ENCODE measurements at regions not wholly inside any gene's neighbourhood (a gene's known extent, or its start where the extent isn't known, plus 50 kb on each side); places are given as distances from the start of the nearest gene placed in this dataset.

DNA sequence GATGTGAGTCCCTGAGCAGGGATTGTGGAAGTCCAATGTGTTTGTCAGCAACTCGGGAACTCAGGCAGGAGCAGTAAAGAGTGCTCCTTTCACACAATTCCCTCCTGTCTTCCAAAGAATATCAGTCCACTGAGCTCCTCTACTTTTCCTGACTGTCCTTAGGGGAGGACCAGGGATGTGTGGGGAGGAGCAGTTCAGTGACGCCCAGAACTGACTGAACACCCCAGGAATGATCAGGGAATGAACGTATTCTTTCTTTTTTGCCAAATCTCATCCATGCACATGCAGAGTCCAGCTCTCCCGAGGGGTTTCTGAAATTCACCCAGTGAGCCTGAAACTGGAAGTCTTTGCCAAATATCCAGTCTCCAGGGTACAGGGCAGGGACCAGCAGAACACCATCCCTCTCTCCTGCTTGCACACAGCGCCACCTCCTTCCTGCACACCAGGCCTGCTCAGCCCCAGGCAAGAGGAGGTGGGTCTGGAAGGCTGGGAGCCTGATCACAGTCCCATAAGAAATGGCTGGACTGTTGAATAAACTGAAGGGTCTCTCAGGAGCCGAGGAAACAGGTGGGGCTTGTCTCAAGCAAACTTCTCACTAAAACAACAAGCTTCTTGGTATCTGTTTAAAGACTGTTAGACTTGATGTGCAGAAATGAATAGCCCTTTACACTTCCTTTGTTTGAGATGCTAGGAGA, 294.7 kb downstream of the C7orf25 start:
- no peak for DNase-seq

DNA sequence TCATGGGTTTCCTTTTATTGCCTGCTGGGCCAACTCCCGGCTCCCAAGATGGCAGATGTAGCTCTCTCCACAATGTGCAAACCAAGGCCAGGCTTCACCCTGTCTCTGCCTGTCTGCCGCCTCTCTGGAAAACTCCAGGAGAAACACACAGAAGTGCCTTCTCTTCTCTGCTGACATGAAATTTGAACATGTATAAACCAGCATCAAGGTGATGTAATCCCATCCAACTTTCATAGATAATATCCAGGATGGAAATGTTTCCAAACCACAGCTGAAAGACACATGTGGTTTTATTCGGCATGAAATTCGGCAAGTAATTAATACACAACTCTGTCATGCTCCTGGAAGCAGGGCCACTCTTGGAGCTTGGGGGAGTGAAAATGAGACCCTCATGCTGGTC, 297.2 kb downstream of the C7orf25 start:
- DNase-seq, result no peak

DNA sequence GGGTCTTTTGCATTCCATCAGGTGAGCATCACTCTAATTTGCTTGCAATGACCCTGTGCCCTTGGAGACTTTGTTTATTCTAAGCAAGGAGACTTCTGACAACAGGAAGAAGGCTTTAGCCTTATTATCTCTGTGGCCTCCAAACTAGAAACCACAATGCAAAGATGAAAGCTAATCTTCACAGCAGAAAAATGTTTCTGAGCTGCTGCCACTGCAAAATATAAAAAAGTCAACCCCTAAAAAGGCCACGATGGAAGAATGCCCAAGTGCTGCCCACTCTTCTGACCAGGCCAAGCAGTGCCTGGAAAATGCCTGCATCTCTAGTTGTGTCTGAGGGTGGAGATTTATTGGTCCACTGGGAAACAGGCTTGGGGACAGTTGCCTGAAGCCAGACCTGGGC, 299.9 kb downstream of the C7orf25 start:
- no peak for DNase-seq

DNA sequence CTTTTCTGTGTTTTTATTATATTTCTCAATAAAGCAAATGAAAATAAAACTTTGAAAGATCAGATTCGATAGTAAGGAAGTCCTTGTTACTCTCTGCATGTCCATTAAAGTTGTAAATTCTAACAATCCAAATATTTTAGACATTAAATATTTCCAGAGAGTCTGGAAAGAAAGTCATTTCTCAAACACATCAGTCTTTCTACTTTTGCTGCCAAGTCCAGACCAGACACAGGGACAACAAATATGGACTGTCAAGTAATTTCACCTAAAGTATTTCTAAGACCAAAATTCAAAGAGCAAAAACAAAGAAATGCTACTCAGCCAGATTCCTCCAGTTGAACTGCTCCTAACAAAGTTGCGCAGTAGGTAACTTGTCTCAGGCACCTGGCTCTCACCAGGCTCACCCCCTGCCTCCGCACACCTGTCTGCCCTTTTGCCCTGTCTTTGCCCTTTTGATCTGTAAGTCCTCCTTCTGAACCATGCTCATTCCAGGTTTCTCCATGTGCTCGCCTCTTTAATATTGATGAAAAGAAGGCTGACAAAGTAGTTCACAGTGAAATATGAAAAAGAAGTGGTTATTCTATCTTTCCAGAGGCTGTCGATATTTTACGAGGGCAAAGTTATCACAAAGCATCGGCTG, 300.5 kb downstream of the C7orf25 start:
- no peak for DNase-seq

DNA sequence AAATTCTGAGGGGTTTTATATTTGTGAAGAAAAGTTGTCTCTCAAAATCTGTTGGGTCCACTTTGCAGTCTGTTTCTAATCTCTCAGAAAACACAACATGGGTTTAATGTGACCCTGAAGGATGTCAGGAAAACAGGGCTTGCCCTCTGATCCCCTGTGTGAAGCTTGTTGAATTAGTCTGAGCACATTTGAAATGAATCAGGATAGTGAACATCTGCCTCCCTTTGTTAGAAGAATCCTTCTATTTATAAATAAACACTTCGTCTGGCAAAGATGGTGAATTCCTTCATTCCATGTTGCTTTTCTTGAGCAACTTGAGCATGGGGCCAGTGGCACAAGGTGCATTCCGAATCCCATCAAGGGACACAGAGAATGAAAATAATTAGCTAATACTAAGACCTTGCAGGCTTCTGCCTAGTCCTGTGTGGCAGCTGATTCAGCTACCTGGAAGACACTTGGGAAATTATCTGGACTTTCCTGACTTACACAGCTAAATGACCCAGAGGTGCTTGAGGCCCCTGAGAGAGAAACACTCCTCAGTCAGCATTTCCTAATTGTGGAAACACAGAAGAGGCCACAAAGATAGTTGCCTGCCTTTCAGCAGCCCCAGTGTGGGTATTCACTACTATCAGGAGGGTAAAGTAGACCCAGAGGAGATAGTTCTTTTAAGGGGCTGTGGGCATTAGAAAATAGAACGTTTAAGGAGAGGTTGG, 305.5 kb downstream of the C7orf25 start:
- DNase-seq, result no peak

DNA sequence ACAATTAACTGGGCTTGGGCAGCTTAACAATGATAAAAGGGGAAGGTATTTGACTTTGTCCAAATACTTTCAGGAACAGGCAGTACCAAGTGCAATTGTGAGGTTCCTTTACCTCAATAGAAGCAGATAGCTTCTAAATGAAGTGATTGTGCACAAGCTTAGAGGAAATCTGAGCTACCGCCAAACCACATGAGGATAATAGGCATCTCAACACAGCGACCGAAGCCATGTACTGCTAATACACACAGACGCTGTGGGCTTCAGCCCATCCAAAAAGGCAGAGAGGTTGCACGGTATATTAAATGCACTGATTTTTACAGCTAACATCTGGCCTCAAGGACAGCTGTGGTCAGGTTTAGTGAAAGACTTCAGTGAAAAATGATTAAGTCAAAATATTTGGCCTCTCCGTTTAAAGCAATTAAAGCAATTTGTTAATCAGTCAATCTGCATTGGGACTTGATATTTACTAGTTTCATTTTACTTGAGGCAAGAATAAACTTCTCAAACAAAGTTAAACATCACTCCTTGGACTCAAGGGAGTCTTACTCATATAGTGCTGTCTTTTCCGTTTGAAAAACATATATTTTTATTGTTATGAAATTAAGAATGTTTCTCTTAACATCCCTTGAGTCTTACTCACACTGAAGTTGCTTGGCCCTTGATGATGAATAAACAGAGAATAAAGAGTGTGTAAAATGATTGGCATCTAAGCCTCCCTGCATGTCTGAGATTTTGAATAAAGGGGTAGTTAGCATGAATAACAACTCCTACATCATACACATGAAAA, 306.3 kb downstream of the C7orf25 start:
- no peak for DNase-seq

DNA sequence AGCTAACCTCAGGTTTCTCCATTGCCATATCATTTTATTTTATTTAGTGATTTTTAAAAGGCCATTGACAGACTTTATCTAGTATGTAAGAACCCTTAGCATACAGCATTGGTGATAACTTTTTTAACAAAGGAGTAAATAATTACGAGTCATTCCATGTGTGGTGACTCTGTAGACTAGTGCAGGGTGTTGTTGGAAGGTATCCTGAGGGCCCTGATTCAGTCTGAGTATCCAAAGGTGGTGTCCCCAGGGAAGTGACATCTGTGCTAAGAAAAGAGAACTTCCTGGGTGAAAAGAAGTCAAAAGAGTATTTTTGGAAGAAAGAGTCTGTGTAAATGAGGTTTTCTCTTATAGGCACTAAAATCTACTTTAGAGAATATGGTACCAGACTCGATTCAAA, 308.4 kb downstream of the C7orf25 start:
- DNase-seq, result no peak

DNA sequence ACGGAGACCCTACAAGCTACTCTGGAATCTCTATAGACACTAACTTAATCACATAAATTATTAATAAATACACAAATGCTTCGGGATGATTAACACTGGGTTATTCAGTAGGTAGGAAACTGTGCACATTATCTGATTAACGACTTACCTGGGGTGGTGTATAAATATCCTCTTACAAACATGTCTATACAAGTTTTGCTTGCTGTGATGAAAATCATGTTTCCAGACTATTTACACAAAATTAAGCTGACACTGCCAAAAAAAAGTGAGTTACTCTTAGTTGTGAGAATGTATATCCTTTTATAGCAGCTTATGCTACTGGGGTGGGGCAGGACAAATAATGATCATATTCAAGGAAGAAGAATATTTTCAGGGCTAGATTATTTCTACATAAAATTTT, 314.6 kb downstream of the C7orf25 start:
- no peak for DNase-seq

DNA sequence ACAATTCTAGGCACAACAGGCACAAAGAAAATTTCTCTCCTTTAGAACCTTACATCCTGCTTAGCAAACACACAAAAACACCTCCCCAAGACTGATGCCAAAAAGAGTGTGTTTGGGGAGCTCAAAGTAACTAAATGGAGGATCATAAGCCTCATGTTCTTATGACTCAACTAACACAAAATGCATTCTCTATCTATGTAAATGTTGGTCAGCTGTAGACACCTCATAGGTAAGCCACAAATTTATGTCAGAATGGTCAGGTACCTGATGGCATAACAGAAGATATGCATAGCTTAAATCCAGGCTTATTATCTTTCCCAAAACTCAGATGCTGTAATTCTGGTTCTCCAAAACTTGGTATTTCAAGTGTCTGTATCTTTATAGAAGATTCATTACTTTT, 315.1 kb downstream of the C7orf25 start:
- DNase-seq, result no peak

DNA sequence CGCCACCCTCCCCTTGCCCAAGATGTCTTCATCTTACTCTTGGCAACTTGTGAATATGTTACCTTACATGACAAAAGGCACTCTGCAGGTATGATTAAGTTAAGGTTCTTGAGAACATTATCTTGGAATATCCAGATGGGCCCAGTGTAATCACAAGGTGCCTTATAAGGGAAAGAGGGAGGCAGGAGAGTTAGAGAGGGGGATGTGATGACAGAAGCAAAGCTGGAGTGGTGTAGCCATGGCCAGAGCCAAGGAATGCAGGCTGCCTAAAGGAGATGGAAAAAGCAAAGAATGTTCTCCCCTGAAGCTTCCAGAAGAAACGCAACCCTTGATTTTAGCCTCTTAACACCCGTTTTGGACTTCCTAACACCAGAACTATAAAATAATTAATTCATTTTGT, 318.0 kb downstream of the C7orf25 start:
- no peak for DNase-seq

DNA sequence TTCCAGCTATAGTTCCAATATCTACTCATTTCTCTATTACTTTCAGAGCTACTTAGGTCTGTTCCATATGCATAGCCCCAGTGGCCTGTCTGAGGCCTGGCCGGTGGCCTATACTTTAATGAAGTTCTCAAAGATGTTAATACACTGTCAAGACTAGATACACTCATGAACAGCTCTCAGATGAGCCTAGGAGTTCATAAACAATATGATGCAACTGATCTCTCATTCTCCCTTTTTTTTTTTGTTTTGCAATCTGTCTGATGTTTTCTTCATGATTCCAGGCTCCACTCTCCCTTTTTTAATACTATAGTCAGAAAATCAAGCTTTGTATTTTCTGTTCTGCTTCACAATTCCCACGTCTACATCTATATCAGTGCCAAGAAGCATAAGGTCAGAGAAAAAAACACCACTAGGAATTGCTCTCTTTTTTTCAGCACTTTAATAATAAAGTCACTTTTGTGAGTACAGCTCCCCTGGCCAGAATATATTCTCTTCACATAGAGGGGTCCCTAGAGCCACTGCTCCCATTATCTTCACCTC, 321.0 kb downstream of the C7orf25 start:
- DNase-seq, result no peak

DNA sequence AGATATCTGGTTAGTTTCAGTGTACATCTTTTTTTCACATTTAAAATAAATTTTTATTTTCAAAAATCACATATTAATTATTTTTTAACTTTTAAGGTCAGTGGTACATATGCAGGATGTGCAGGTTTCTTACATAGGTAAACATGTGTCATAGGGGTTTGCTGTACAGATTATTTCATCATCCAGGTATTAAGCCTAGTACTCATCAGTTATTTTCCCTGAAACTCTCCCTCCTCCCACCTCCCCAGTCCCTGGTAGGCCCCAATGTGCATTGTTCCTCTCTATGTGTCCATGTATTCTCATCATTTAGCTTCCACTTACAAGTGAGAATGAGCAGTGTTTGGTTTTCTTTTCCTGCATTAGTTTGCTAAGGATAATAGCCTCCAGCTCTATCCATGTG, 323.0 kb downstream of the C7orf25 start:
- no peak for DNase-seq

DNA sequence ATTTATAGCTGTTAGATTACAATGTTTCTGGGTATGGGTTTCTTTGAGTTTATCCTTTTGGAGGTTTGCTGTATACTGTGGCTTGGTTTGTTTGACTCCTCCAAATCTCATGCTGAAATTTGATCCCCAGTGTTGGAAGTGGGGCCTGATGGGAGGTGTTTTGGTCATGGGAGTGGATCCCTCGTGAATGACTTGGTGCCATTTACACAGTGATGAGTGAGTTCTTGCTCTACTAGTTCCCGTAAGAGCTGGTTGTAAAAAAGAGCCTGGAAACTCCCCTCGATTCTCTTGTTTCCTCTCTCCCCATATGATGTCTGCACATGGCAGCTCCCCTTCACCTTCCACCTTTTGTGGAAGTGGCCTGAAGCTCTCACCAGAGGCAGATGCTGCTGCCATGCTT, 324.1 kb downstream of the C7orf25 start:
- DNase-seq, result no peak

DNA sequence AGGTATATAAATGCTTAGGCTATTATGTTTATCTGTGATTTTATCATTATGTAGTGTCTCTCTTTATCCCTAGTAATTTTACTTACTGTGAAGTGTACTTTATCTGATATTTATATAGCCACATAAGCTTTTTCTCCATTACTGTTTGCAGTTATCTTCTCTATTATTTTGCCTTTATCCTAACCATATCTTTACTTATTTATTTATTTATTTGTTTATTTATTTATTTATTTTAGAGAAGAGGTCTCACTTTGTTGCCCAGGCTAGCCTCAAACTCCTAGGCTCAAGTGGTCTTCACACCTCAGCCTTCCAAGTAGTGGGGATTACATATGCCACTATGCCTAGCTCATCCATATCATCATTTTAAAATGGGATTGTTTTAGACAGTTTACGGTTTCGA, 331.8 kb downstream of the C7orf25 start:
- DNase-seq, result no peak

DNA sequence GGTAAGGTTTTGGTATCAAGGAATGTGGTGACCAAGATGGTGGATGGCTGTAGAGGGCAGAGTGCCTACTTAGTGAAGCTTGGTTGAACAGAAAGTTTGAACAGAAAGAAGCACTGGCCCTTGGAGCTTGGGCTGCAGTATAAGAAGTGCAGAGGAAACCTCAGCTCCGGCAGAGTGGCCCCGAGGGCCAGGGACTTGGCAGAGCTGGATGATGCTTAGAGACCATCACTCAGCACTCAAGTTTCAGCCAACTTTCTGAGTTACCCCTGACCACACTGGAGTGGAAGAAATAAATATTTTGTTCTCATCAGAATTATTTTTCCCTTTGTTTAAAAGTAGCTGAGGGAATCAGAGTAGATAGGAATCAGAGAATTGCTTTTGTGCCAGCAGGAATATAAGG, 336.7 kb downstream of the C7orf25 start:
- DNase-seq, result no peak

DNA sequence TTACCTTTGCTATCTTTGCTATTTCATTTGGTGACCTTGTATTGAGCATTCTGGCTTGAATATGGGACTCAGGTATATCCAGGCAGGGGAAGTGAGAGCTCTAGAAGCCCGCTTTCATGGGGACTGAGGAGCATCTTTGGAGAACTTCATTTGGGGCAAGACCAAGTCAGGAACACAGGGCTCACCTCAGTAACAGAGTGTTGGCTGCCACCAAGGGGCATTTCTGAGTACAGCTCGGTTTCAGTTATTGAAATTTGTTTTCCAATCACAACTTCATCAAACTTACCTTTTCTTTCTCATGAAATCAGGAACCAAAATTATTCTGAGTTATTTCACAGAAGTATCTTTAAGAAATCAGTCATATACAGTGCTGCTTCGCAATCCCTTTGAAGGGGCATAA, 337.2 kb downstream of the C7orf25 start:
- no peak for DNase-seq

DNA sequence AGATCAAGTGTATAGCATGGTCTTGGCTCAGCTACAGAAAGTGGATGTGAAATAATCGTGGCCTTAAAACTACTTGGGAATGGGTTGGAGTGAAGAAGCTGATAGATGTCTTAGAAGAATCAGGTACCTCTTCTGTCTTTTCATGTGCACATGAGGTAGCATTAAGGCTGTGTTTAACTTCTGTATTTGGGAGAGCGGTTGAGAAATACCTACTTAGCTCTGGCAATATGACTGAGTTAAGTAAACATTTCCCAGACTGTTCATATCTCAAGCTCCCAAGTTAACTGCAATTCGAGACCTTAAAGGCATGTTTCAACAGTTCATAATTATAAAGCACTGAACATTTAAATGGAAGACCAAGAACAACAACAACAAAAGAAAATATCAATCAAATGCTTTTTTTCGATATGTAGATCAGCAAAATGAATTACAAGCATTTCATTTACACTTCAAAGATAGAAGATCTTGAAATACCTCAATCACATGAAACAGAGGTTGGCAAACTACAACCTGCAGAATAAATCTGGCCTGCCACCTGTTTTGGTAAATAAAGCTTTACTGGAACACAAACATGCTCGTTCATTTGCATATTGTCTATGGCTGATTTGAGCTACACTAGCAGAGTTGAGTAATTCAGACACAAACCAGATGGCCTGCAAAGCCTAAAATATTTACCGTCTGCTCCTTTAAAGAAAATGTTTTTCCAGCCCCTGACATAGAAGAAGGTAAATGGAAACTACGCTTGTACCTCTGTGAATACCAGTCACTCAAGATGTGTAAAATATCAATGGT, 337.1 kb upstream of the GLI3 start:
- DNase-seq, result no peak

DNA sequence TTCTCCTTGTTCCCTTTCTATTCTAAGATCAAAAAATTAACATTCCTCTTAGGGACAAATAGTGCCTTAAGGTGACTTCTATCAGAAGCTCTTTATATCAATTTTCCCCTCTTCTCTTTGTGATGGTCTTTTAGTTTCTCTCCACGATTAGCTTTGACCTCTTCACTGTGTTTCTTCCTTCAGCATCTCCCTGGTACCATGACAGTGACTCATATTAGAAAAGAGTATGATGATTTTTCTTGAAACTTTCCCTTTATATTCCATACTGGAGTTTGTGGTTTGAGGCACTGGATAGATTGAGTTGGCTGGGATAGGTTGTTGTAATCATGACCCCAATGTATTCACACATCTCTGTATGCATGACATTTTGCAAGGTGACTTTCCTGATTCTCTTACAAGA, 335.6 kb upstream of the GLI3 start:
- no peak for DNase-seq

DNA sequence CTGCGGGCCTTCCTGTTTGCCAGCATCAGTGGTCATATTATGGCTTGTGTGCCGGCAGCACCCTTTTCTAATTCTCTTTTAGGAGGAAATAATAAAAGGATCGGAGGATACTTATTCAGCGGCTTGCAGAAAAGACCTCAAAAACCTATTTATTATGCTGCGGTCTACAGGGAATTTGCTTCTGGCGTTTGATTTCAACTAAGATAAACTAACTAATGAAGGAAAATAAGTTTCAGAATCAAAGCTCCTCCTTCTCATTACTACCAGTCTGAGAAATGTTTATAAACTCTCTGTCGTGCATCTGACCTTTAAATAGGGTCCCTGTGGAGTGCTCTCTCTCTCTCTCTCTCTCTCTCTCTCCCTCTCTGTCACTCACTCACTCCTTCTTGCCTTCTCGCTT, 335.0 kb upstream of the GLI3 start:
- DNase-seq, result no peak

DNA sequence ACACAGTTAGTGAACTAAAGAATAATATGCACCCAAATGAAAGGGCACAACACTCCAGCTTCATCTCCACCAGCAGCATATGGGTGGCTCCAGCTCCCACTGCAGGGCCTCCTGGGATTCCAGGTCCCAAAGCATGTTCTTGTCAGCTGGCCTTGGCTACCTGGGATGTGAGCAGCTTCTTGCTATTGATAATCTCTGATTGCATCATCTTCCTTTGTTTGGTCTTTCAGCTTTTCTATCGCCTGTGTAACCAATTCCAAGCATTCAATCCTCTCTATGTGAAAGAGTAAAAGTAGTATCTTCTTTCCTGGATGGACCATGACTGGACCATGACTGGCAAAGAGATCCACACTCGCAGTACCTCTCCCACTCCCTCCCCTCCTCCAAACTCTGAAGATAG, 333.9 kb upstream of the GLI3 start:
- DNase-seq, result no peak

DNA sequence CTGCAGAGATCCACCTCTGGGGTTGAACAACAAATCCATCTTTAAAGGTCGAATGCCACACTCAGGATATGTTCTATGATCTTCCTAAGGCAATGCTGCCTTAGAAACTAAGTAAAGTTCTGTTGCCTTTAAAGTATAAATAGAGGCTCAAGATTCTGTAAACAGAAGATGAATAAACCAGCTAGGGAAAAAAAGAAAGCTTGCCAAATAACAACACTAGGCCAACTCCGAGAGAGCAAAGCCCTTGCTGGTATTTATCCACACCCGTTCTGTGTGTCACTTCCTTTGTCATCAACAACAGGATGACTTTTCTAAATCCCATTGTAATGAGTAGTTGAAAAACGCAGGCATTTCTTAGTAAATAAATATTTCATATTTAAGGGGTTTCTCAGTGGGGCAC, 330.0 kb upstream of the GLI3 start:
- DNase-seq, result no peak

DNA sequence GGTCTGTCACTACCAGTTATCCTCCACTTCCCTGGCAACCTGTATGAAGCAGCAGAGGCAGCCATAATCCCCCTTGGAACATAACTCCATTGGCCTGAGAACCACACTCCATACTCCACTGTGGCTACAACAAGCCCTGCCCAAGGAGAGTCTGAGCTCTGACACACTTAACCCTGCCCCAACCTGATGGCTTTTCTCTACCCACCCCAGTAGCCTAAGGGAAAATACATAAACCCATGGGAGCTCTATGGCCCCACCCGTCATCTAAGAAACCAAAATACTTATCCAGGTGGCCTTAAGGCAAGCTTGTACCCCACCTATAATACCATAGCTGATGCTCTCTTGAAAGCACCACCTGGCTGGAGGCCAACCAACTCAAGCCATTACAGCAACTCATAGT, 324.8 kb upstream of the GLI3 start:
- DNase-seq, result no peak

DNA sequence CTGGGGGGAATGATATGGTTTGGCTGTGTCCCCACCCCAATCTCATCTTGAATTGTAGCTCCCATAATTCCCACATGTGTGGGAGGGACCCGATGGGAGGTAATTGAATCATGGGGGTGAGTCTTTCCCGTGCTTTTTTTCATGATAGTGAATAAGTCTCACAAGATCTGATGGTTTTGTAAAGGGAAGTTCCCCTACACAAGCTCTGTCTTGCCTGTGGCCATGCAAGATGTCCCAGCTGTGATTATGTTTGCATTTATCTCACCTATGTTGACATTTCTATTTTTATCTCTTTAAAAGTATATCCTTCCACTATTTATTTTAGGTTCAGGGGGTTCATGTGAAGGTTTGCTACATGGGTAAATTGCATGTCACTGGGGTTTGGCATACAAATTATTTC, 323.9 kb upstream of the GLI3 start:
- no peak for DNase-seq
